Neural cell (in vitro differentiated cells): ENCODE measurements at regions not wholly inside any gene's neighbourhood (a gene's known extent, or its start where the extent isn't known, plus 50 kb on each side); places are given as distances from the start of the nearest gene placed in this dataset.

ENCODE experiments used
- MXI1 ChIP-seq: fragments of 450-650 bp; conservative IDR thresholded peaks from 2 replicates; pipeline ENCODE4 v1.6.1; 2014; ENCODE audit warnings: antibody characterized with exemption, mild to moderate bottlenecking; ENCODE audit not compliant: poor library complexity, severe bottlenecking
- POLR2AphosphoS5 ChIP-seq: IDR thresholded peaks from 2 replicates; pipeline ENCODE4 v1.6.1; 2012
- SMC3 ChIP-seq: fragments of 450-650 bp; conservative IDR thresholded peaks from 2 replicates; pipeline ENCODE4 v1.6.1; 2014; ENCODE audit warnings: antibody characterized with exemption, mild to moderate bottlenecking, moderate library complexity; ENCODE audit not compliant: poor library complexity
- TAF1 ChIP-seq: IDR thresholded peaks from 2 replicates; pipeline ENCODE4 v1.6.1; 2012; ENCODE audit warnings: low read depth
- TF ChIP-seq, protein P1 (sequence below): fragments of 450-650 bp; IDR thresholded peaks from 2 replicates; pipeline ENCODE4 v1.5.1; 2014; ENCODE audit warnings: antibody characterized with exemption, mild to moderate bottlenecking, moderate library complexity; ENCODE audit not compliant: poor library complexity, severe bottlenecking

DNA sequence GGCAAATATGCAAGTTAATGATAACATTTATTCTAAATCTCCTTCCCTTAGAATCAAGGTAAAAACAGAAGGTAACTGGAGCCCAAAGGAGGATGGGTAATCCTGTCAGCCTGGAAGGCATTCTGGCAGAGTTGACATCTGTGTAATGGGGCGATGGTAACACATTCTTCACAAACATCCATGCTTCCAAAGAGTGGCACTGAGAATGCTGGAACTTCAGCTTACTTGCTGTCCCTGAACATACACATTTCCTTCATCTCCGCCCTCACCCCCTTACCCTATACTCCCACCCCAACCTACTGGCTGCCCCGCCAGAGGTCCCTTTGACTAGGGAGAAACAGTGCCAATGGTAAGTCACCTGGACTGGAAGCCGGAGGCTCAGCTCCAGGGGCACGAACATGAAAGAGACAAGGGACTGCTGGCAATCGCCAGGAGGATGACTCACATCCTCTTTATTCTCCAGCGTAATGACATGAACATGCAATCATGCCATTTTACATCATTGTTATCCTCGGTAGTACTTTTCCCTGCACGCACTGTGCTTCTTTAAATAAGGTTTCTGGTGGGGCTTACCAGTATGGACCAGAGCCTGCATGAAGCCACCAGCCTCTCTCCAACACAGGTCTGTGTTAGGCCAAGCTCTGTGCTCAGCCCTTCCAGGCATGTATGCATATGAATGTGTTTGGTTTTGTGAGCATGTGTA lies 694.2 kb upstream of the TENM3 start:
- TF ChIP-seq, protein P1, sequence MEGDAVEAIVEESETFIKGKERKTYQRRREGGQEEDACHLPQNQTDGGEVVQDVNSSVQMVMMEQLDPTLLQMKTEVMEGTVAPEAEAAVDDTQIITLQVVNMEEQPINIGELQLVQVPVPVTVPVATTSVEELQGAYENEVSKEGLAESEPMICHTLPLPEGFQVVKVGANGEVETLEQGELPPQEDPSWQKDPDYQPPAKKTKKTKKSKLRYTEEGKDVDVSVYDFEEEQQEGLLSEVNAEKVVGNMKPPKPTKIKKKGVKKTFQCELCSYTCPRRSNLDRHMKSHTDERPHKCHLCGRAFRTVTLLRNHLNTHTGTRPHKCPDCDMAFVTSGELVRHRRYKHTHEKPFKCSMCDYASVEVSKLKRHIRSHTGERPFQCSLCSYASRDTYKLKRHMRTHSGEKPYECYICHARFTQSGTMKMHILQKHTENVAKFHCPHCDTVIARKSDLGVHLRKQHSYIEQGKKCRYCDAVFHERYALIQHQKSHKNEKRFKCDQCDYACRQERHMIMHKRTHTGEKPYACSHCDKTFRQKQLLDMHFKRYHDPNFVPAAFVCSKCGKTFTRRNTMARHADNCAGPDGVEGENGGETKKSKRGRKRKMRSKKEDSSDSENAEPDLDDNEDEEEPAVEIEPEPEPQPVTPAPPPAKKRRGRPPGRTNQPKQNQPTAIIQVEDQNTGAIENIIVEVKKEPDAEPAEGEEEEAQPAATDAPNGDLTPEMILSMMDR, result no peak
- TF ChIP-seq POLR2AphosphoS5, result no peak
- TF ChIP-seq MXI1, result no peak
- no peak for TF ChIP-seq SMC3
- TF ChIP-seq TAF1, result no peak
